Left ventricle myocardium inferior (tissue), 1 donor: ENCODE measurements at regions not wholly inside any gene's neighbourhood (a gene's known extent, or its start where the extent isn't known, plus 50 kb on each side); places are given as distances from the start of the nearest gene placed in this dataset.

ENCODE experiments used
- DNase-seq: peaks from one replicate; pipeline ENCODE4 v3.0.0-alpha.2; 2020
- H3K27ac ChIP-seq: fragments of 200-600 bp; replicated peaks from 2 replicates; pipeline ENCODE4 v1.8.0; 2021
- H3K27me3 ChIP-seq: fragments of 200-600 bp; 2 replicates; pipeline ENCODE4 v1.8.0; 2021; ENCODE audit warnings: low read depth
- H3K36me3 ChIP-seq: fragments of 200-600 bp; 2 replicates; pipeline ENCODE4 v1.8.0; 2021
- H3K4me1 ChIP-seq: fragments of 200-600 bp; 2 replicates; pipeline ENCODE4 v1.8.0; 2021
- H3K4me3 ChIP-seq: fragments of 200-600 bp; 2 replicates; pipeline ENCODE4 v1.8.0; 2021; ENCODE audit warnings: mild to moderate bottlenecking, moderate library complexity
- H3K9me3 ChIP-seq: fragments of 200-600 bp; replicated peaks from 2 replicates; pipeline ENCODE4 v1.8.0; 2021
- CTCF ChIP-seq: fragments of 200-600 bp; IDR thresholded peaks from 2 replicates; pipeline ENCODE4 v1.8.0; 2021; ENCODE audit warnings: antibody characterized with exemption, mild to moderate bottlenecking, borderline replicate concordance
- intact Hi-C: fragments of 100-400 bp; cut with micrococcal nuclease; formaldehyde crosslinking; loops from one replicate; pipeline ENCODE4 v1.11.0; 2022
- donor health status: DM: no; HTN: yes; CAD: no; lungs with severe emphysema.

GRCh38 chr1:235021321-235021720, 107.3 kb downstream of the TOMM20 start:
- intact Hi-C loops: no loop called here
- Histone ChIP-seq H3K36me3 (no peaks in the 10 kb centered on the region), H3K27me3 (no peaks in the 10 kb centered on the region), H3K27ac (no peak overlapping the region), H3K9me3 (peaks cover 7% of the 10 kb centered on the region), H3K4me3 (no peak overlapping the region), H3K4me1 (peaks cover 8% of the 10 kb centered on the region)
- no peak for DNase-seq
- no peak for TF ChIP-seq CTCF

GRCh38 chr1:235019961-235020360, 108.7 kb downstream of the TOMM20 start:
- H3K27me3 ChIP-seq: no peaks in the 10 kb centered on the region
- H3K4me1 ChIP-seq: peaks cover 8% of the 10 kb centered on the region
- intact Hi-C loops: no loop called here

GRCh38 chr1:235019471-235019870, 109.2 kb downstream of the TOMM20 start:
- DNase-seq: no peak
- no peak overlapping the region for H3K27ac ChIP-seq
- H3K4me3 ChIP-seq: no peak overlapping the region
- H3K9me3 ChIP-seq: peaks cover 7% of the 10 kb centered on the region
- TF ChIP-seq CTCF: no peak
- peaks cover 8% of the 10 kb centered on the region for H3K4me1 ChIP-seq
- intact Hi-C loops: no loop called here
- H3K27me3 ChIP-seq: no peaks in the 10 kb centered on the region
- H3K36me3 ChIP-seq: no peaks in the 10 kb centered on the region

More at GRCh38 chr1:235019961-235020360, 108.7 kb downstream of the TOMM20 start:
- H3K27ac ChIP-seq: no peak overlapping the region
- no peaks in the 10 kb centered on the region for H3K36me3 ChIP-seq
- H3K9me3 ChIP-seq: peaks cover 7% of the 10 kb centered on the region
- no peak for TF ChIP-seq CTCF
- H3K4me3 ChIP-seq: no peak overlapping the region
- DNase-seq: no peak

GRCh38 chr1:235018720-235019444, 109.8 kb downstream of the TOMM20 start:
- DNase-seq: no peak
- intact Hi-C loops: no loop called here
- Histone ChIP-seq H3K27me3 (no peaks in the 10 kb centered on the region), H3K4me1 (peaks cover 8% of the 10 kb centered on the region), H3K9me3 (peaks cover 7% of the 10 kb centered on the region), H3K4me3 (no peak overlapping the region), H3K36me3 (no peaks in the 10 kb centered on the region), H3K27ac (no peak overlapping the region)
- no peak for TF ChIP-seq CTCF

GRCh38 chr1:235018161-235018560, 110.5 kb downstream of the TOMM20 start:
- intact Hi-C loops: no loop called here
- no peaks in the 10 kb centered on the region for H3K36me3 ChIP-seq
- peaks cover 8% of the 10 kb centered on the region for H3K4me1 ChIP-seq
- TF ChIP-seq CTCF: no peak
- H3K27ac ChIP-seq: no peak overlapping the region
- no peak overlapping the region for H3K4me3 ChIP-seq
- no peak for DNase-seq
- peaks cover 7% of the 10 kb centered on the region for H3K9me3 ChIP-seq
- H3K27me3 ChIP-seq: no peaks in the 10 kb centered on the region
